MM.1S (cell line): ENCODE measurements at regions not wholly inside any gene's neighbourhood (a gene's known extent, or its start where the extent isn't known, plus 50 kb on each side); places are given as distances from the start of the nearest gene placed in this dataset.
"Not testable (repeated sequence)": the region's sequence is repeated elsewhere in the genome, so short reads cannot be mapped to it uniquely, and the experiment has no call there.

Source experiments
- DNase-seq: peaks from one replicate; pipeline ENCODE4 v3.0.0-alpha.2; 2015
- H2AFZ ChIP-seq: fragments of 300-600 bp; sonication (generic); 2 replicates; pipeline ENCODE4 v1.6.0; 2016; ENCODE audit warnings: antibody characterized with exemption, low read length
- H3F3A ChIP-seq: fragments of 300-600 bp; sonication (generic); 2 replicates; pipeline ENCODE4 v1.6.1; 2016; ENCODE audit warnings: mild to moderate bottlenecking, antibody characterized with exemption, low read length, moderate library complexity, mixed read lengths; ENCODE audit not compliant: insufficient read depth
- H3K27ac ChIP-seq: fragments of 300-600 bp; sonication (generic); 2 replicates; pipeline ENCODE4 v1.5.1; 2016; ENCODE audit warnings: mild to moderate bottlenecking, low read length
- H3K27me3 ChIP-seq: fragments of 300-600 bp; sonication (generic); replicated peaks from 2 replicates; pipeline ENCODE4 v1.6.0; 2016; ENCODE audit warnings: low read length; ENCODE audit not compliant: insufficient read depth
- H3K36me3 ChIP-seq: fragments of 300-600 bp; sonication (generic); replicated peaks from 2 replicates; pipeline ENCODE4 v1.6.1; 2016; ENCODE audit warnings: mild to moderate bottlenecking, low read length, mixed read lengths; ENCODE audit not compliant: insufficient read depth
- H3K4me1 ChIP-seq: fragments of 300-600 bp; sonication (generic); 2 replicates; pipeline ENCODE4 v1.6.1; 2016; ENCODE audit warnings: low read length, mixed read lengths
- H3K4me2 ChIP-seq: fragments of 300-600 bp; sonication (generic); 2 replicates; pipeline ENCODE4 v1.6.0; 2016; ENCODE audit warnings: low read depth, low read length
- H3K4me3 ChIP-seq: fragments of 300-600 bp; sonication (generic); 2 replicates; pipeline ENCODE4 v1.5.1; 2016; ENCODE audit warnings: low read length, mixed read lengths
- H3K79me2 ChIP-seq: fragments of 300-600 bp; sonication (generic); 2 replicates; pipeline ENCODE4 v1.6.1; 2016; ENCODE audit warnings: mixed run types, low read length, mixed read lengths
- H3K9ac ChIP-seq: fragments of 300-600 bp; sonication (generic); 2 replicates; pipeline ENCODE4 v1.6.1; 2016; ENCODE audit warnings: low read length, mixed read lengths
- H3K9me2 ChIP-seq: fragments of 300-600 bp; sonication (generic); replicated peaks from 2 replicates; pipeline ENCODE4 v1.6.1; 2016; ENCODE audit warnings: mild to moderate bottlenecking, low read length, mixed read lengths; ENCODE audit not compliant: insufficient read depth
- H3K9me3 ChIP-seq: fragments of 300-600 bp; sonication (generic); replicated peaks from 2 replicates; pipeline ENCODE4 v1.6.1; 2016; ENCODE audit warnings: mild to moderate bottlenecking, low read length, mixed read lengths; ENCODE audit not compliant: insufficient read depth
- H4K20me1 ChIP-seq: fragments of 300-600 bp; sonication (generic); 2 replicates; pipeline ENCODE4 v1.6.1; 2016; ENCODE audit warnings: mild to moderate bottlenecking, low read length, moderate library complexity, mixed read lengths; ENCODE audit not compliant: insufficient read depth
- EZH2 ChIP-seq: fragments of 300-600 bp; sonication (generic); optimal IDR thresholded peaks from 2 replicates; pipeline ENCODE3; 2017; ENCODE audit warnings: low read depth, mild to moderate bottlenecking, antibody characterized with exemption, low read length, mixed read lengths

GRCh38 chr20:29086938-29087337 lies 2170.5 kb upstream of the DEFB115 start:
- Histone ChIP-seq H3K79me2 (no peaks in the 10 kb centered on the region), H3K27me3 (no peaks in the 10 kb centered on the region), H3K9me3 (no peaks in the 10 kb centered on the region), H3K4me2 (no peak overlapping the region), H3K27ac (no peak overlapping the region), H3K36me3 (no peaks in the 10 kb centered on the region), H2AFZ (no peak overlapping the region), H3K9ac (no peak overlapping the region), H3F3A (no peaks in the 10 kb centered on the region), H3K4me1 (no peaks in the 10 kb centered on the region), H4K20me1 (no peaks in the 10 kb centered on the region), H3K9me2 (no peaks in the 10 kb centered on the region), H3K4me3 (no peak overlapping the region)
- no peak for DNase-seq
- no peak for TF ChIP-seq EZH2

- H3K4me2 ChIP-seq, H3K36me3 ChIP-seq, DNase-seq, H4K20me1 ChIP-seq, H2AFZ ChIP-seq, H3K9me3 ChIP-seq, H3K79me2 ChIP-seq, H3K27ac ChIP-seq, H3K4me3 ChIP-seq, H3F3A ChIP-seq, H3K9me2 ChIP-seq, H3K27me3 ChIP-seq, H3K9ac ChIP-seq, H3K4me1 ChIP-seq: not testable (repeated sequence)
These were observed 2169.6 kb upstream of the DEFB115 start for GRCh38 chr20:29087887-29088286.

- H3K9me2 ChIP-seq, H3K4me2 ChIP-seq, H3K4me1 ChIP-seq, H3K9me3 ChIP-seq, H3K27me3 ChIP-seq, H3K4me3 ChIP-seq, H2AFZ ChIP-seq, H3K9ac ChIP-seq, H4K20me1 ChIP-seq, H3K79me2 ChIP-seq, H3F3A ChIP-seq, H3K36me3 ChIP-seq, H3K27ac ChIP-seq: not testable (repeated sequence)
- peak; percentile 7 for DNase-seq
These were observed 2169.0 kb upstream of the DEFB115 start for GRCh38 chr20:29088472-29088871.

GRCh38 chr20:29089409-29089808 lies 2168.1 kb upstream of the DEFB115 start:
- H3K4me3 ChIP-seq, H3K27ac ChIP-seq: not testable (repeated sequence)

GRCh38 chr20:29093958-29094357 lies 2163.5 kb upstream of the DEFB115 start:
- H3K4me3 ChIP-seq, H3K9me2 ChIP-seq, H3K27me3 ChIP-seq, H3K4me1 ChIP-seq, H4K20me1 ChIP-seq, H3K36me3 ChIP-seq, H3K9me3 ChIP-seq, H2AFZ ChIP-seq, H3F3A ChIP-seq, H3K79me2 ChIP-seq, H3K27ac ChIP-seq, DNase-seq, H3K9ac ChIP-seq, H3K4me2 ChIP-seq: not testable (repeated sequence)

More at GRCh38 chr20:29089409-29089808, 2168.1 kb upstream of the DEFB115 start:
- H3K79me2 ChIP-seq, H3K9ac ChIP-seq, H3F3A ChIP-seq, H3K9me3 ChIP-seq, H3K4me2 ChIP-seq, H2AFZ ChIP-seq, H3K9me2 ChIP-seq, DNase-seq, H3K27me3 ChIP-seq, H3K4me1 ChIP-seq, H3K36me3 ChIP-seq, H4K20me1 ChIP-seq: not testable (repeated sequence)

GRCh38 chr20:29096695-29097094 lies 2160.8 kb upstream of the DEFB115 start:
- H3K27ac ChIP-seq, H3K79me2 ChIP-seq, H3K9ac ChIP-seq, H3K4me1 ChIP-seq, H3F3A ChIP-seq, H4K20me1 ChIP-seq, H3K4me2 ChIP-seq, H3K9me2 ChIP-seq, H3K9me3 ChIP-seq, H3K4me3 ChIP-seq, H3K27me3 ChIP-seq, H3K36me3 ChIP-seq, H2AFZ ChIP-seq, DNase-seq: not testable (repeated sequence)

GRCh38 chr20:29107884-29108283 lies 2149.6 kb upstream of the DEFB115 start:
- not testable (repeated sequence) for H3K27ac ChIP-seq, H3K9ac ChIP-seq, H3K9me2 ChIP-seq, H3K4me2 ChIP-seq, H2AFZ ChIP-seq, H3F3A ChIP-seq, H3K36me3 ChIP-seq, H3K4me3 ChIP-seq, H3K4me1 ChIP-seq, H3K79me2 ChIP-seq, H4K20me1 ChIP-seq, H3K9me3 ChIP-seq, DNase-seq, H3K27me3 ChIP-seq

GRCh38 chr20:29109386-29109785 lies 2148.1 kb upstream of the DEFB115 start:
- not testable (repeated sequence) for H3K36me3 ChIP-seq, H3K4me3 ChIP-seq, H3K4me2 ChIP-seq, H3F3A ChIP-seq, H2AFZ ChIP-seq, H4K20me1 ChIP-seq, DNase-seq, H3K79me2 ChIP-seq, H3K27ac ChIP-seq, H3K9ac ChIP-seq, H3K9me2 ChIP-seq, H3K27me3 ChIP-seq, H3K4me1 ChIP-seq, H3K9me3 ChIP-seq
